ENCODE measurements at regions not wholly inside any gene's neighbourhood (a gene's known extent, or its start where the extent isn't known, plus 50 kb on each side); places are given as distances from the start of the nearest gene placed in this dataset.

GRCh38 chr4:96154676-96155075, 314.8 kb downstream of the PDHA2 start:
- no peak overlapping the region for H3K4me3 ChIP-seq (ENCODE audit: low read depth, low read length)
- no peak for DNase-seq (ENCODE audit: low read depth)
- TF ChIP-seq CTCF (conservative IDR thresholded peaks at IDR 0.05; ENCODE audit: low read depth, low read length): no peak

- DNase-seq (ENCODE audit: low read depth): no peak
- no peak overlapping the region for H3K4me3 ChIP-seq (ENCODE audit: low read depth, low read length)
- TF ChIP-seq CTCF (conservative IDR thresholded peaks at IDR 0.05; ENCODE audit: low read depth, low read length): no peak
Measured at GRCh38 chr4:96162636-96163035, 322.7 kb downstream of the PDHA2 start.

GRCh38 chr4:96164814-96165351, 325.0 kb downstream of the PDHA2 start:
- no peak for TF ChIP-seq CTCF (conservative IDR thresholded peaks at IDR 0.05; ENCODE audit: low read depth, low read length)
- H3K4me3 ChIP-seq (ENCODE audit: low read depth, low read length): no peak overlapping the region
- peak; percentile 72 for DNase-seq (ENCODE audit: low read depth)

GRCh38 chr4:96166806-96167205, 326.9 kb downstream of the PDHA2 start:
- TF ChIP-seq CTCF (conservative IDR thresholded peaks at IDR 0.05; ENCODE audit: low read depth, low read length): no peak
- no peak for DNase-seq (ENCODE audit: low read depth)

GRCh38 chr4:96170198-96170597, 330.3 kb downstream of the PDHA2 start:
- H3K4me3 ChIP-seq (ENCODE audit: low read depth, low read length): no peak overlapping the region
- peak; percentile 27 for TF ChIP-seq CTCF (conservative IDR thresholded peaks at IDR 0.05; ENCODE audit: low read depth, low read length)
- DNase-seq (ENCODE audit: low read depth): no peak

More at GRCh38 chr4:96166806-96167205, 326.9 kb downstream of the PDHA2 start:
- no peak overlapping the region for H3K4me3 ChIP-seq (ENCODE audit: low read depth, low read length)

- no peak for TF ChIP-seq CTCF (conservative IDR thresholded peaks at IDR 0.05; ENCODE audit: low read depth, low read length)
- no peak for DNase-seq (ENCODE audit: low read depth)
- no peak overlapping the region for H3K4me3 ChIP-seq (ENCODE audit: low read depth, low read length)
Measured at GRCh38 chr4:96173756-96174155, 333.9 kb downstream of the PDHA2 start.

- no peak overlapping the region for H3K4me3 ChIP-seq (ENCODE audit: low read depth, low read length)
- TF ChIP-seq CTCF (conservative IDR thresholded peaks at IDR 0.05; ENCODE audit: low read depth, low read length): no peak
- no peak for DNase-seq (ENCODE audit: low read depth)
Measured at GRCh38 chr4:96175871-96176270, 336.0 kb downstream of the PDHA2 start.
